ENCODE measurements at regions not wholly inside any gene's neighbourhood (a gene's known extent, or its start where the extent isn't known, plus 50 kb on each side); places are given as distances from the start of the nearest gene placed in this dataset.
A peak's percentile ranks its signal among the peaks of the same experiment; 100 is the strongest.

- no peak for TF ChIP-seq CTCF (IDR thresholded peaks at IDR 0.05; ENCODE audit: unreplicated experiment)
- BruUV-seq (replicated peaks) = no TSS peak
- ChIA-PET POLR2A (no interaction called here), CTCF (interaction anchor here (0.6 to 0.8 kb wide), 2 partner anchors 33 to 89 kb away, joined by 3 to 5 read pairs; no protein-coding TSS in a partner anchor)
- H3K9me3 Mint-ChIP-seq (ENCODE audit: unreplicated experiment) = no peaks in the 10 kb centered on the region
- no peaks in the 10 kb centered on the region for H3K36me3 Mint-ChIP-seq (ENCODE audit: insufficient read depth, unreplicated experiment)
- peak overlapping the region; percentile 11 for H3K27ac Mint-ChIP-seq (ENCODE audit: low read depth, unreplicated experiment)
- no peaks in the 10 kb centered on the region for H3K27me3 Mint-ChIP-seq (ENCODE audit: insufficient read depth, unreplicated experiment)
- H3K4me1 Mint-ChIP-seq (ENCODE audit: insufficient read depth, unreplicated experiment) = peaks cover 14% of the 10 kb centered on the region
- peak; percentile 14 for DNase-seq (ENCODE audit: unreplicated experiment)
- intact Hi-C loops (cut with micrococcal nuclease) = no loop called here
- no peak overlapping the region for H3K4me3 Mint-ChIP-seq (ENCODE audit: unreplicated experiment)
Measured at GRCh38 chr20:43820731-43821330, 93.8 kb upstream of the TOX2 start.

GRCh38 chr20:43812216-43812615 is 85.4 kb upstream of the GTSF1L start:
- H3K4me3 Mint-ChIP-seq (ENCODE audit: unreplicated experiment) = no peak overlapping the region
- DNase-seq (ENCODE audit: unreplicated experiment) = no peak
- H3K9me3 Mint-ChIP-seq (ENCODE audit: unreplicated experiment) = peaks cover 11% of the 10 kb centered on the region
- H3K27me3 Mint-ChIP-seq (ENCODE audit: insufficient read depth, unreplicated experiment) = no peaks in the 10 kb centered on the region
- no peak for TF ChIP-seq CTCF (IDR thresholded peaks at IDR 0.05; ENCODE audit: unreplicated experiment)
- POLR2A ChIA-PET = no interaction called here
- H3K27ac Mint-ChIP-seq (ENCODE audit: low read depth, unreplicated experiment) = no peak overlapping the region
- intact Hi-C loops (cut with micrococcal nuclease) = no loop called here
- CTCF ChIA-PET = interaction anchor here (1.2 to 1.5 kb wide), 2 partner anchors 8 to 15 kb away, joined by 4 to 5 read pairs; no protein-coding TSS in a partner anchor
- BruUV-seq (replicated peaks) = no TSS peak
- no peaks in the 10 kb centered on the region for H3K4me1 Mint-ChIP-seq (ENCODE audit: insufficient read depth, unreplicated experiment)
- H3K36me3 Mint-ChIP-seq (ENCODE audit: insufficient read depth, unreplicated experiment) = no peaks in the 10 kb centered on the region

GRCh38 chr20:43809206-43809819 is 82.5 kb upstream of the GTSF1L start:
- CTCF ChIA-PET = interaction anchor here (0.7 kb wide), 1 partner anchor 368 kb away, joined by 3 read pairs; no protein-coding TSS in a partner anchor
- POLR2A ChIA-PET = no interaction called here
- H3K9me3 Mint-ChIP-seq (ENCODE audit: unreplicated experiment) = peaks cover 11% of the 10 kb centered on the region

More at GRCh38 chr20:43809206-43809819, 82.5 kb upstream of the GTSF1L start:
- Mint-ChIP-seq H3K4me1 (ENCODE audit: insufficient read depth, unreplicated experiment) (no peaks in the 10 kb centered on the region), H3K27ac (ENCODE audit: low read depth, unreplicated experiment) (no peak overlapping the region), H3K36me3 (ENCODE audit: insufficient read depth, unreplicated experiment) (no peaks in the 10 kb centered on the region), H3K27me3 (ENCODE audit: insufficient read depth, unreplicated experiment) (no peaks in the 10 kb centered on the region), H3K4me3 (ENCODE audit: unreplicated experiment) (no peak overlapping the region)
- intact Hi-C loops (cut with micrococcal nuclease) = no loop called here
- no peak for DNase-seq (ENCODE audit: unreplicated experiment)
- TF ChIP-seq CTCF (IDR thresholded peaks at IDR 0.05; ENCODE audit: unreplicated experiment) = no peak
- no TSS peak for BruUV-seq (replicated peaks)
